ENCODE measurements at regions not wholly inside any gene's neighbourhood (a gene's known extent, or its start where the extent isn't known, plus 50 kb on each side); places are given as distances from the start of the nearest gene placed in this dataset.

- TF ChIP-seq CTCF (conservative IDR thresholded peaks at IDR 0.05 in 1 of 2, IDR thresholded peaks at IDR 0.05 in 1 of 2; ENCODE audit: extremely low read depth in 1 of 2, insufficient read depth in 1 of 2, low read depth in 1 of 2, low read length in 2 of 2) (no peak), EZH2 (IDR thresholded peaks at IDR 0.05; ENCODE audit: borderline replicate concordance, low read length) (no peak)
Measured at GRCh38 chr18:68429841-68430240, 285.1 kb downstream of the TMX3 start.

All from mammary epithelial cell (primary cell).